Cardiac muscle cell (in vitro differentiated cells and primary cell): ENCODE measurements at regions not wholly inside any gene's neighbourhood (a gene's known extent, or its start where the extent isn't known, plus 50 kb on each side); places are given as distances from the start of the nearest gene placed in this dataset.
"Not testable (repeated sequence)": the region's sequence is repeated elsewhere in the genome, so short reads cannot be mapped to it uniquely, and the experiment has no call there.

Experiments used
- DNase-seq, 2 donors: peaks; one replicate each; pipeline versions ENCODE4 v3.0.0 to v3.0.0-alpha.2; 2010 to 2017; ENCODE audit warnings: low read depth in 1 of 2, low spot score in 1 of 2
- H3K27ac ChIP-seq: fragments of 200-600 bp; sonication (generic); 2 replicates; pipeline ENCODE4 v1.5.1; 2016
- H3K27me3 ChIP-seq: fragments of 200-600 bp; sonication (generic); 2 replicates; pipeline ENCODE4 v1.6.0; 2016; ENCODE audit warnings: control low read depth
- H3K36me3 ChIP-seq: fragments of 200-600 bp; sonication (generic); 2 replicates; pipeline ENCODE4 v1.5.1; 2016; ENCODE audit warnings: control low read depth
- H3K4me1 ChIP-seq: fragments of 200-600 bp; sonication (generic); 2 replicates; pipeline ENCODE4 v1.8.1; 2017; ENCODE audit warnings: low read depth, mild to moderate bottlenecking, mixed run types
- H3K4me3 ChIP-seq: fragments of 200-600 bp; sonication (generic); 2 replicates; pipeline ENCODE4 v1.5.1; 2016; ENCODE audit warnings: mild to moderate bottlenecking
- H3K9me3 ChIP-seq: fragments of 200-600 bp; sonication (generic); 2 replicates; pipeline ENCODE4 v1.5.1; 2017; ENCODE audit warnings: low read depth, mild to moderate bottlenecking, control low read depth
- CTCF ChIP-seq: IDR thresholded peaks from 2 replicates; pipeline ENCODE4 v1.5.1; 2012; ENCODE audit warnings: low read depth, mild to moderate bottlenecking, low read length

GRCh38 chr5:99471726-99472125, 542.9 kb upstream of the CHD1 start:
- not testable (repeated sequence) for DNase-seq, H3K4me1 ChIP-seq, H3K4me3 ChIP-seq, H3K9me3 ChIP-seq, H3K36me3 ChIP-seq, H3K27ac ChIP-seq, H3K27me3 ChIP-seq

- not testable (repeated sequence) for H3K4me1 ChIP-seq, DNase-seq, H3K36me3 ChIP-seq, H3K4me3 ChIP-seq, H3K27me3 ChIP-seq, H3K9me3 ChIP-seq, H3K27ac ChIP-seq
Observed at GRCh38 chr5:99471178-99471577, 542.4 kb upstream of the CHD1 start.

- H3K36me3 ChIP-seq, H3K4me3 ChIP-seq, DNase-seq: not testable (repeated sequence)
Observed at GRCh38 chr5:99470636-99471035, 541.8 kb upstream of the CHD1 start.

GRCh38 chr5:99460701-99461100, 531.9 kb upstream of the CHD1 start:
- no peak for TF ChIP-seq CTCF
- H3K27ac ChIP-seq = no peak overlapping the region
- H3K36me3 ChIP-seq = no peaks in the 10 kb centered on the region
- no peaks in the 10 kb centered on the region for H3K4me1 ChIP-seq
- H3K27me3 ChIP-seq = no peaks in the 10 kb centered on the region
- H3K9me3 ChIP-seq = no peaks in the 10 kb centered on the region
- H3K4me3 ChIP-seq = no peak overlapping the region
- DNase-seq = no peak

More at GRCh38 chr5:99470636-99471035, 541.8 kb upstream of the CHD1 start:
- not testable (repeated sequence) for H3K9me3 ChIP-seq, H3K4me1 ChIP-seq, H3K27me3 ChIP-seq, H3K27ac ChIP-seq

GRCh38 chr5:99453196-99453595, 524.4 kb upstream of the CHD1 start:
- no peaks in the 10 kb centered on the region for H3K27me3 ChIP-seq
- no peaks in the 10 kb centered on the region for H3K9me3 ChIP-seq
- no peak for TF ChIP-seq CTCF
- H3K4me1 ChIP-seq = no peaks in the 10 kb centered on the region
- H3K36me3 ChIP-seq = no peaks in the 10 kb centered on the region
- no peak for DNase-seq
- no peak overlapping the region for H3K27ac ChIP-seq
- no peak overlapping the region for H3K4me3 ChIP-seq

- no peak for TF ChIP-seq CTCF
- DNase-seq = no peak
- Histone ChIP-seq H3K4me3 (no peak overlapping the region), H3K9me3 (no peaks in the 10 kb centered on the region), H3K4me1 (no peaks in the 10 kb centered on the region), H3K27me3 (no peaks in the 10 kb centered on the region), H3K27ac (no peak overlapping the region), H3K36me3 (no peaks in the 10 kb centered on the region)
Observed at GRCh38 chr5:99449786-99450185, 521.0 kb upstream of the CHD1 start.

- no peak for TF ChIP-seq CTCF
- Histone ChIP-seq H3K9me3 (no peaks in the 10 kb centered on the region), H3K4me1 (no peaks in the 10 kb centered on the region), H3K4me3 (no peak overlapping the region), H3K36me3 (no peaks in the 10 kb centered on the region), H3K27me3 (peaks cover 4% of the 10 kb centered on the region), H3K27ac (no peak overlapping the region)
- no peak for DNase-seq
Observed at GRCh38 chr5:99445805-99446204, 517.0 kb upstream of the CHD1 start.
